ENCODE measurements at regions not wholly inside any gene's neighbourhood (a gene's known extent, or its start where the extent isn't known, plus 50 kb on each side); places are given as distances from the start of the nearest gene placed in this dataset.

GRCh38 chrX:926070-926469 lies 286.4 kb downstream of the CRLF2 start:
- H3K9me2 ChIP-seq (ENCODE audit: insufficient read depth), result no peaks in the 10 kb centered on the region
- H4K20me1 ChIP-seq (ENCODE audit: insufficient read depth), result no peaks in the 10 kb centered on the region
- H3K27ac ChIP-seq, result no peak overlapping the region
- no peak for DNase-seq
- H2AFZ ChIP-seq, result no peak overlapping the region
- no peak overlapping the region for H3K4me3 ChIP-seq
- H3K79me2 ChIP-seq (ENCODE audit: insufficient read depth), result no peaks in the 10 kb centered on the region
- H3K36me3 ChIP-seq (ENCODE audit: low read depth), result no peaks in the 10 kb centered on the region
- no peak overlapping the region for H3K9ac ChIP-seq
- H3K27me3 ChIP-seq (replicated peaks; ENCODE audit: insufficient read depth), result no peaks in the 10 kb centered on the region
- H3F3A ChIP-seq (ENCODE audit: insufficient read depth), result no peaks in the 10 kb centered on the region
- in situ Hi-C loops (cut with MboI), result no loop called here
- H3K4me1 ChIP-seq (ENCODE audit: insufficient read depth), result no peaks in the 10 kb centered on the region
- TF ChIP-seq EZH2 (IDR thresholded peaks at IDR 0.05; ENCODE audit: insufficient read depth, poor library complexity, severe bottlenecking), result no peak
- TF ChIP-seq EZH2phosphoT487 (IDR thresholded peaks at IDR 0.05; ENCODE audit: insufficient read depth, low read depth), result no peak
- H3K9me3 ChIP-seq (ENCODE audit: low read depth), result no peaks in the 10 kb centered on the region
- no peak overlapping the region for H3K4me2 ChIP-seq (ENCODE audit: unreplicated experiment)
- 46 to 49% methylated on average over 9 of the region's 9 CpGs for WGBS, 2 experiments (ENCODE audit: low coverage in 1 of 2, low lambda C conversion rate in 2 of 2, missing lambda C conversion rate in 2 of 2)

- Histone ChIP-seq H3K9ac (no peak overlapping the region), H3K4me3 (no peak overlapping the region), H3K4me2 (ENCODE audit: unreplicated experiment) (no peak overlapping the region), H3K36me3 (ENCODE audit: low read depth) (no peaks in the 10 kb centered on the region), H3K27me3 (replicated peaks; ENCODE audit: insufficient read depth) (no peaks in the 10 kb centered on the region), H2AFZ (no peak overlapping the region), H4K20me1 (ENCODE audit: insufficient read depth) (no peaks in the 10 kb centered on the region), H3K4me1 (ENCODE audit: insufficient read depth) (no peaks in the 10 kb centered on the region), H3K9me2 (ENCODE audit: insufficient read depth) (no peaks in the 10 kb centered on the region), H3K79me2 (ENCODE audit: insufficient read depth) (no peaks in the 10 kb centered on the region), H3K27ac (no peak overlapping the region), H3F3A (ENCODE audit: insufficient read depth) (no peaks in the 10 kb centered on the region), H3K9me3 (ENCODE audit: low read depth) (no peaks in the 10 kb centered on the region)
- no peak for DNase-seq
- WGBS, 2 experiments (ENCODE audit: low coverage in 1 of 2, low lambda C conversion rate in 2 of 2, missing lambda C conversion rate in 2 of 2), result 19 to 20% methylated on average over 5 to 6 of the region's 6 CpGs
- in situ Hi-C loops (cut with MboI), result no loop called here
- TF ChIP-seq EZH2phosphoT487 (IDR thresholded peaks at IDR 0.05; ENCODE audit: insufficient read depth, low read depth), result no peak
- TF ChIP-seq EZH2 (IDR thresholded peaks at IDR 0.05; ENCODE audit: insufficient read depth, poor library complexity, severe bottlenecking), result no peak
Measured at GRCh38 chrX:925652-926061, 286.8 kb downstream of the CRLF2 start.

- 21 to 23% methylated on average over 2 of the region's 2 CpGs for WGBS, 2 experiments (ENCODE audit: low coverage in 1 of 2, low lambda C conversion rate in 2 of 2, missing lambda C conversion rate in 2 of 2)
- no peak overlapping the region for H3K27ac ChIP-seq
- TF ChIP-seq EZH2 (IDR thresholded peaks at IDR 0.05; ENCODE audit: insufficient read depth, poor library complexity, severe bottlenecking) (no peak), EZH2phosphoT487 (IDR thresholded peaks at IDR 0.05; ENCODE audit: insufficient read depth, low read depth) (no peak)
- no peaks in the 10 kb centered on the region for H3F3A ChIP-seq (ENCODE audit: insufficient read depth)
- DNase-seq, result no peak
- H3K9me2 ChIP-seq (ENCODE audit: insufficient read depth), result no peaks in the 10 kb centered on the region
- H3K4me1 ChIP-seq (ENCODE audit: insufficient read depth), result no peaks in the 10 kb centered on the region
- H3K36me3 ChIP-seq (ENCODE audit: low read depth), result no peaks in the 10 kb centered on the region
- H3K27me3 ChIP-seq (replicated peaks; ENCODE audit: insufficient read depth), result no peaks in the 10 kb centered on the region
- no peaks in the 10 kb centered on the region for H3K9me3 ChIP-seq (ENCODE audit: low read depth)
- no peak overlapping the region for H3K4me3 ChIP-seq
- in situ Hi-C loops (cut with MboI), result no loop called here
- no peak overlapping the region for H3K9ac ChIP-seq
- no peaks in the 10 kb centered on the region for H4K20me1 ChIP-seq (ENCODE audit: insufficient read depth)
- H2AFZ ChIP-seq, result no peak overlapping the region
- H3K4me2 ChIP-seq (ENCODE audit: unreplicated experiment), result no peak overlapping the region
- no peaks in the 10 kb centered on the region for H3K79me2 ChIP-seq (ENCODE audit: insufficient read depth)
Measured at GRCh38 chrX:925094-925493, 287.4 kb downstream of the CRLF2 start.

GRCh38 chrX:924017-924416 lies 288.4 kb downstream of the CRLF2 start:
- 13 to 14% methylated on average over 2 of the region's 2 CpGs for WGBS, 2 experiments (ENCODE audit: low coverage in 1 of 2, low lambda C conversion rate in 2 of 2, missing lambda C conversion rate in 2 of 2)
- Histone ChIP-seq H3K9ac (no peak overlapping the region), H3K79me2 (ENCODE audit: insufficient read depth) (no peaks in the 10 kb centered on the region), H3F3A (ENCODE audit: insufficient read depth) (no peaks in the 10 kb centered on the region), H3K4me3 (no peak overlapping the region), H4K20me1 (ENCODE audit: insufficient read depth) (no peaks in the 10 kb centered on the region), H3K4me2 (ENCODE audit: unreplicated experiment) (no peak overlapping the region), H3K4me1 (ENCODE audit: insufficient read depth) (no peaks in the 10 kb centered on the region), H3K36me3 (ENCODE audit: low read depth) (no peaks in the 10 kb centered on the region), H3K27me3 (replicated peaks; ENCODE audit: insufficient read depth) (no peaks in the 10 kb centered on the region), H2AFZ (no peak overlapping the region), H3K9me3 (ENCODE audit: low read depth) (no peaks in the 10 kb centered on the region), H3K9me2 (ENCODE audit: insufficient read depth) (no peaks in the 10 kb centered on the region), H3K27ac (no peak overlapping the region)
- TF ChIP-seq EZH2phosphoT487 (IDR thresholded peaks at IDR 0.05; ENCODE audit: insufficient read depth, low read depth), result no peak
- TF ChIP-seq EZH2 (IDR thresholded peaks at IDR 0.05; ENCODE audit: insufficient read depth, poor library complexity, severe bottlenecking), result no peak
- in situ Hi-C loops (cut with MboI), result no loop called here
- no peak for DNase-seq

- 4% methylated on average over 25 of the region's 25 CpGs for WGBS, 2 experiments (ENCODE audit: low coverage in 1 of 2, low lambda C conversion rate in 2 of 2, missing lambda C conversion rate in 2 of 2)
- Histone ChIP-seq H3K9me2 (ENCODE audit: insufficient read depth) (no peaks in the 10 kb centered on the region), H3K36me3 (ENCODE audit: low read depth) (no peaks in the 10 kb centered on the region), H3K9ac (no peak overlapping the region), H3K4me3 (no peak overlapping the region), H3F3A (ENCODE audit: insufficient read depth) (no peaks in the 10 kb centered on the region), H2AFZ (no peak overlapping the region), H3K4me2 (ENCODE audit: unreplicated experiment) (no peak overlapping the region), H4K20me1 (ENCODE audit: insufficient read depth) (no peaks in the 10 kb centered on the region), H3K27ac (no peak overlapping the region), H3K79me2 (ENCODE audit: insufficient read depth) (no peaks in the 10 kb centered on the region), H3K9me3 (ENCODE audit: low read depth) (no peaks in the 10 kb centered on the region), H3K27me3 (replicated peaks; ENCODE audit: insufficient read depth) (no peaks in the 10 kb centered on the region), H3K4me1 (ENCODE audit: insufficient read depth) (no peaks in the 10 kb centered on the region)
- in situ Hi-C loops (cut with MboI), result no loop called here
- TF ChIP-seq EZH2 (IDR thresholded peaks at IDR 0.05; ENCODE audit: insufficient read depth, poor library complexity, severe bottlenecking), result no peak
- TF ChIP-seq EZH2phosphoT487 (IDR thresholded peaks at IDR 0.05; ENCODE audit: insufficient read depth, low read depth), result no peak
- peak; percentile 39 for DNase-seq
Measured at GRCh38 chrX:920234-920799, 289.7 kb downstream of the SHOX start.
